ENCODE measurements at regions not wholly inside any gene's neighbourhood (a gene's known extent, or its start where the extent isn't known, plus 50 kb on each side); places are given as distances from the start of the nearest gene placed in this dataset.

- TF ChIP-seq REST (IDR thresholded peaks at IDR 0.05; ENCODE audit: insufficient replicate concordance, low read depth) (no peak), CTCF (IDR thresholded peaks at IDR 0.05; ENCODE audit: insufficient read depth, low read length) (no peak), GABPA (IDR thresholded peaks at IDR 0.05; ENCODE audit: low read depth) (no peak), POLR2AphosphoS5 (IDR thresholded peaks at IDR 0.05; ENCODE audit: low read depth) (no peak), SPI1 (IDR thresholded peaks at IDR 0.05; ENCODE audit: borderline replicate concordance, low read depth) (no peak)
Observed at GRCh38 chr14:28953973-28954372, 187.4 kb downstream of the FOXG1 start.
